Kidney (tissue), 13 donors: ENCODE measurements at regions not wholly inside any gene's neighbourhood (a gene's known extent, or its start where the extent isn't known, plus 50 kb on each side); places are given as distances from the start of the nearest gene placed in this dataset.

Source experiments
- DNase-seq, 5 donors: peaks; one replicate each; pipeline ENCODE4 v3.0.0-alpha.2; 2013 to 2020
- FAIRE-seq: peaks from 2 replicates; lab custom pipeline; 2012; peaks lifted over from hg19 to GRCh38; lab: Jason Lieb, UNC
- H3K27ac ChIP-seq, 2 donors: one replicate each; pipeline ENCODE4 v1.7.0; 2013; ENCODE audit warnings: low read depth in 2 of 2, low read length in 2 of 2, inconsistent platforms in 1 of 2
- H3K27me3 ChIP-seq: one replicate; pipeline ENCODE4 v1.7.1; 2013; ENCODE audit warnings: low read length, inconsistent platforms; ENCODE audit not compliant: control insufficient read depth, insufficient read depth
- H3K36me3 ChIP-seq, 3 donors: one replicate each; pipeline versions ENCODE4 v1.7.0 to v1.7.1; 2013; ENCODE audit warnings: low read length in 3 of 3, control low read depth in 1 of 3, inconsistent platforms in 1 of 3; ENCODE audit not compliant: insufficient read depth in 3 of 3, control insufficient read depth in 2 of 3
- H3K4me1 ChIP-seq, 3 donors: one replicate each; pipeline versions ENCODE4 v1.7.0 to v1.7.1; 2013; ENCODE audit warnings: low read length in 3 of 3, inconsistent platforms in 1 of 3, low read depth in 1 of 3; ENCODE audit not compliant: control insufficient read depth in 2 of 3, insufficient read depth in 2 of 3
- H3K4me3 ChIP-seq, 3 donors: one replicate each; pipeline versions ENCODE4 v1.7.0 to v1.8.1; 2013; ENCODE audit warnings: low read length in 3 of 3, control low read depth in 1 of 3, inconsistent platforms in 1 of 3
- H3K9ac ChIP-seq, 3 donors: one replicate each; pipeline versions ENCODE4 v1.7.0 to v1.7.1; 2013; ENCODE audit warnings: low read length in 3 of 3, control low read depth in 1 of 3, inconsistent platforms in 1 of 3
- H3K9me3 ChIP-seq, 3 donors: one replicate each; pipeline versions ENCODE4 v1.7.0 to v1.7.1; 2013; ENCODE audit warnings: low read length in 3 of 3, control low read depth in 1 of 3, inconsistent platforms in 1 of 3; ENCODE audit not compliant: control insufficient read depth in 2 of 3, insufficient read depth in 1 of 3
- CTCF ChIP-seq: IDR thresholded peaks from 3 replicates; pipeline ENCODE4 v1.5.1; 2012; ENCODE audit warnings: mild to moderate bottlenecking, moderate library complexity, borderline replicate concordance; ENCODE audit not compliant: insufficient read depth; ENCODE audit errors: extremely low read depth
- intact Hi-C: fragments of 100-400 bp; cut with DNase I; formaldehyde crosslinking; loops from one replicate; pipeline ENCODE4 v1.11.1; 2022
- donor health status: control.
- donor health status: control.
- donor health status: control.
- donor health status: control.
- donor health status: control.
- donor health status: DM: yes; HTN: yes; CAD: no.
- donor health status: Normal renal cell carcinoma (clear cell type).

DNA sequence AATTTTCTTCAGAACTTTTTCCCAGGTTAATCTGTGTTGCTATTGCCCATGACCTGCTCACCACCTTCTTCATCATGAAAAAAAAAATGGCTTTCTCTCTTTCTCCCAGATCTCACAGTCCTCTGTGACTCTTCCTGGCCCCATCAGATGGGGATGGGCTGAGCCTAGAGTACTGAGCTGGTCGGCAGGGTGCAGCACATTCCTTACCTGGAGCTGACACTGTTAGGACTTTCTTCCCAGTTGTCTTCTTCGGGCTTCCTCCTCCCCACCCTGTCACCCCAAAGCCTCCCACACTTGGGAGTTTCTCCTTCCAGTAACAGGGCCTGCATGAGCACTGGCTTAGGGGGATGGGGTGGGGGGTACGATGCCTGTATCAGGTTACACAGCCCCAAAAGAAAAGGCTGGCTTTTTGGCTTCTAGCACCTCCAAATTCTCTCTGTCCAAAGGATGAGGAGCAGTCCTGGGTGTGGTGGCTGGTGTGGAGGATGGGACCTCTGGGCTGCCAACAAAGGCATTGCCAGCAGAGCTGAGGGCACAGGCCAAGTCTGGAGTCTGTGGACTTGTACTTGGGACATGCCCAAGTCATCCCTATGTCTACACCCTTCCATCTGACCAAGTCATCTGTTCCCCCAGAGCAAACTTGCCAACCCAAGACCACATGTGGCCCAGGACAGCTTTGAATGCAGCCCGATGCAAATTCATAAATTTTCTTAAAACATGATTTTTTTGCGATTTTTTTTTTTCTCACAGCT lies 68.0 kb upstream of the HSPA9 start:
- TF ChIP-seq CTCF, result no peak
- no peak overlapping the region for H3K27ac ChIP-seq
- no peaks in the 10 kb centered on the region for H3K36me3 ChIP-seq
- H3K27me3 ChIP-seq, result no peaks in the 10 kb centered on the region
- DNase-seq (peak in 1 of 5 donors; percentile 40), FAIRE-seq (no peak)
- no peak overlapping the region for H3K4me3 ChIP-seq
- H3K9me3 ChIP-seq, result no peaks in the 10 kb centered on the region
- H3K9ac ChIP-seq, result no peak overlapping the region
- intact Hi-C loops, result no loop called here
- no peaks in the 10 kb centered on the region for H3K4me1 ChIP-seq

- intact Hi-C loops, result no loop called here
- Histone ChIP-seq H3K9me3 (no peaks in the 10 kb centered on the region), H3K36me3 (no peaks in the 10 kb centered on the region), H3K27ac (no peak overlapping the region), H3K4me1 (no peaks in the 10 kb centered on the region), H3K4me3 (no peak overlapping the region), H3K27me3 (no peaks in the 10 kb centered on the region), H3K9ac (no peak overlapping the region)
- TF ChIP-seq CTCF, result peak; percentile 66
- FAIRE-seq (no peak), DNase-seq (peak in 4 of 5 donors; percentile 62 to 74 (median 72))
Measured at GRCh38 chr5:138641547-138642298, 66.5 kb upstream of the HSPA9 start.

DNA sequence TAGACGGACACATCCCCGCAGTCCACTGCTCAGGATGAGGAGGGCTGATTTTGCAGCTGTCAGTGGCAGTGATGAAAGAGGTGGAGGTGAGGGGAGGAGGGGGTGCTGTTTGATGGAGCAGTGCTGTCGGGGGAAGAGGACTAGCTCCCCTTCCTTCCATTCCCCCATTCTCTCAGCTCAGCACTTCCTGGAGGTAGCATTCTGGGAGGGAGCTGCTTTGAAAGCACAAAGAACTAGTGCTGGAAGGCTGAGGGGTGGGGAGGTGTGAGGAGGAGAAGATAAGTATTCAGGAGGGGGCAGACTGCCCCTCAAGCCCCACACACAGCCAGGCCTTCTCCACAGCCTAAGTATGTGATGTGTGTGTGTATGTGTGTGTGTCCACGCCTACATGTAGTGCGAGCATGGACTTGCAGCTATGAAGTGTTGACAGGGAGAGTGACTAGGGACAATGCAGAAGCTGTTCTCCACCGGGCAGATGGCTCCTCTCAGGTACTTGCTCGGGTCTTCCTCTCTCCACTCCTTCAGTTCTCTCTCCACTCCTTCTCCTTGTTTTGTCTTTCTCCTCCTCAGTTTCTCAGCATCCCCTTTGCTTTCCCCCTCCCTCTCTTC lies 65.5 kb upstream of the HSPA9 start:
- intact Hi-C loops, result no loop called here

More for the DNA sequence above, 65.5 kb upstream of the HSPA9 start:
- no peak for TF ChIP-seq CTCF
- Histone ChIP-seq H3K9ac (no peak overlapping the region), H3K36me3 (no peaks in the 10 kb centered on the region), H3K4me1 (no peaks in the 10 kb centered on the region), H3K27me3 (no peaks in the 10 kb centered on the region), H3K27ac (no peak overlapping the region), H3K4me3 (no peak overlapping the region), H3K9me3 (no peaks in the 10 kb centered on the region)
- DNase-seq, result no peak
- FAIRE-seq, result no peak
